ENCODE measurements at regions not wholly inside any gene's neighbourhood (a gene's known extent, or its start where the extent isn't known, plus 50 kb on each side); places are given as distances from the start of the nearest gene placed in this dataset.

- Histone ChIP-seq H3K36me3 (peaks cover 0 to 14% (median 5%) of the 10 kb centered on the region in 11 experiments; a peak in 8 of 22 replicates), H3K4me1 (no peaks in the 10 kb centered on the region), H3K4me2 (no peak overlapping the region), H4K20me1 (peaks cover 0 to 7% (median 0%) of the 10 kb centered on the region in 11 experiments; a peak in 4 of 22 replicates), H3K27ac (no peak overlapping the region), H3K4me3 (no peak overlapping the region), H3K9me3 (replicated peaks in 1 of 11) (no peaks in the 10 kb centered on the region; a peak in 1 of 22 replicates), H3K27me3 (no peaks in the 10 kb centered on the region), H3K9ac (no peak overlapping the region)
- no peak for TF ChIP-seq Cebpa-rat (IDR thresholded peaks at IDR 0.05)
Observed at GRCh38 chr14:89543425-89543790, 126.4 kb upstream of the FOXN3 start.

- Histone ChIP-seq H3K4me3 (no peak overlapping the region), H3K4me1 (no peaks in the 10 kb centered on the region), H3K36me3 (peaks cover 0 to 14% (median 6%) of the 10 kb centered on the region in 11 experiments; a peak in 8 of 22 replicates), H3K27ac (no peak overlapping the region), H3K27me3 (no peaks in the 10 kb centered on the region), H3K9me3 (replicated peaks in 1 of 11) (peaks cover 0 to 3% (median 0%) of the 10 kb centered on the region in 11 experiments; a peak in 2 of 22 replicates), H4K20me1 (peaks cover 0 to 7% (median 0%) of the 10 kb centered on the region in 11 experiments; a peak in 4 of 22 replicates), H3K4me2 (no peak overlapping the region), H3K9ac (no peak overlapping the region)
- TF ChIP-seq Cebpa-rat (IDR thresholded peaks at IDR 0.05): no peak
Observed at GRCh38 chr14:89542786-89543424, 125.9 kb upstream of the FOXN3 start.

GRCh38 chr14:89540830-89541470 lies 123.9 kb upstream of the FOXN3 start:
- H3K27ac ChIP-seq: no peak overlapping the region

GRCh38 chr14:89540009-89540829 lies 123.2 kb upstream of the FOXN3 start:
- Histone ChIP-seq H4K20me1 (peaks cover 0 to 6% (median 0%) of the 10 kb centered on the region in 11 experiments; a peak in 4 of 22 replicates), H3K4me3 (no peak overlapping the region), H3K27ac (no peak overlapping the region), H3K4me2 (no peak overlapping the region), H3K4me1 (peaks cover 0 to 5% (median 0%) of the 10 kb centered on the region in 10 experiments; a peak in 1 of 20 replicates), H3K27me3 (no peaks in the 10 kb centered on the region), H3K9me3 (replicated peaks in 1 of 11) (peaks cover 0 to 6% (median 0%) of the 10 kb centered on the region in 11 experiments; a peak in 3 of 22 replicates), H3K9ac (no peak overlapping the region), H3K36me3 (peaks cover 4 to 17% (median 8%) of the 10 kb centered on the region in 11 experiments; a peak in 10 of 22 replicates)
- no peak for TF ChIP-seq Cebpa-rat (IDR thresholded peaks at IDR 0.05)

More at GRCh38 chr14:89540830-89541470, 123.9 kb upstream of the FOXN3 start:
- Histone ChIP-seq H3K4me1 (no peaks in the 10 kb centered on the region), H3K4me2 (no peak overlapping the region), H3K4me3 (no peak overlapping the region), H3K9ac (no peak overlapping the region), H3K9me3 (replicated peaks in 1 of 11) (peaks cover 0 to 6% (median 0%) of the 10 kb centered on the region in 11 experiments; a peak in 3 of 22 replicates), H4K20me1 (peaks cover 0 to 7% (median 0%) of the 10 kb centered on the region in 11 experiments; a peak in 4 of 22 replicates), H3K36me3 (peaks cover 4 to 17% (median 8%) of the 10 kb centered on the region in 11 experiments; a peak in 10 of 22 replicates), H3K27me3 (no peaks in the 10 kb centered on the region)
- no peak for TF ChIP-seq Cebpa-rat (IDR thresholded peaks at IDR 0.05)

- H3K9me3 ChIP-seq (replicated peaks in 1 of 11): peaks cover 0 to 6% (median 0%) of the 10 kb centered on the region in 11 experiments; a peak in 3 of 22 replicates
- no peak overlapping the region for H3K9ac ChIP-seq
- TF ChIP-seq Cebpa-rat (IDR thresholded peaks at IDR 0.05): no peak
- H3K27me3 ChIP-seq: no peaks in the 10 kb centered on the region
- peaks cover 0 to 7% (median 0%) of the 10 kb centered on the region in 10 experiments; a peak in 1 of 20 replicates for H3K4me1 ChIP-seq
- H3K36me3 ChIP-seq: peaks cover 4 to 35% (median 8%) of the 10 kb centered on the region in 11 experiments; a peak in 13 of 22 replicates
- no peak overlapping the region for H3K27ac ChIP-seq
- H3K4me2 ChIP-seq: no peak overlapping the region
- no peak overlapping the region for H3K4me3 ChIP-seq
- peaks cover 0 to 6% (median 0%) of the 10 kb centered on the region in 11 experiments; a peak in 4 of 22 replicates for H4K20me1 ChIP-seq
Observed at GRCh38 chr14:89537911-89538310, 120.9 kb upstream of the FOXN3 start.

GRCh38 chr14:89534902-89535685 lies 118.1 kb upstream of the FOXN3 start:
- no peak overlapping the region for H3K4me3 ChIP-seq
- H3K9me3 ChIP-seq (replicated peaks in 1 of 11): peaks cover 6 to 17% (median 7%) of the 10 kb centered on the region in 11 experiments
- H3K27me3 ChIP-seq: no peaks in the 10 kb centered on the region
- H3K4me1 ChIP-seq: peaks cover 0 to 7% (median 0%) of the 10 kb centered on the region in 10 experiments; a peak in 1 of 20 replicates
- H4K20me1 ChIP-seq: no peaks in the 10 kb centered on the region; a peak in 2 of 22 replicates
- H3K9ac ChIP-seq: no peak overlapping the region
- H3K4me2 ChIP-seq: no peak overlapping the region
- no peak for TF ChIP-seq Cebpa-rat (IDR thresholded peaks at IDR 0.05)
- H3K27ac ChIP-seq: no peak overlapping the region
- H3K36me3 ChIP-seq: peaks cover 7 to 48% (median 16%) of the 10 kb centered on the region in 11 experiments; a peak in 17 of 22 replicates

GRCh38 chr14:89533766-89534165 lies 116.7 kb upstream of the FOXN3 start:
- Histone ChIP-seq H3K4me1 (peaks cover 0 to 7% (median 0%) of the 10 kb centered on the region in 10 experiments; a peak in 1 of 20 replicates), H3K9me3 (replicated peaks in 1 of 11) (peaks cover 11 to 30% (median 20%) of the 10 kb centered on the region in 11 experiments), H3K4me2 (no peak overlapping the region), H3K27ac (no peak overlapping the region), H3K27me3 (no peaks in the 10 kb centered on the region), H3K36me3 (peaks cover 9 to 61% (median 23%) of the 10 kb centered on the region in 11 experiments; a peak in 17 of 22 replicates), H4K20me1 (no peaks in the 10 kb centered on the region; a peak in 2 of 22 replicates), H3K4me3 (no peak overlapping the region), H3K9ac (no peak overlapping the region)
- TF ChIP-seq Cebpa-rat (IDR thresholded peaks at IDR 0.05): no peak

GRCh38 chr14:89533136-89533535 lies 116.1 kb upstream of the FOXN3 start:
- H4K20me1 ChIP-seq: no peaks in the 10 kb centered on the region; a peak in 2 of 22 replicates
- peaks cover 11 to 36% (median 26%) of the 10 kb centered on the region in 11 experiments for H3K9me3 ChIP-seq (replicated peaks in 1 of 11)
- no peak overlapping the region for H3K9ac ChIP-seq
- H3K4me2 ChIP-seq: no peak overlapping the region
- no peak overlapping the region for H3K4me3 ChIP-seq
- H3K4me1 ChIP-seq: peaks cover 0 to 7% (median 0%) of the 10 kb centered on the region in 10 experiments; a peak in 1 of 20 replicates
- no peak overlapping the region for H3K27ac ChIP-seq
- H3K27me3 ChIP-seq: no peaks in the 10 kb centered on the region
- H3K36me3 ChIP-seq: peaks cover 9 to 67% (median 23%) of the 10 kb centered on the region in 11 experiments; a peak in 17 of 22 replicates
- no peak for TF ChIP-seq Cebpa-rat (IDR thresholded peaks at IDR 0.05)
